GM18505 (cell line): ENCODE measurements at regions not wholly inside any gene's neighbourhood (a gene's known extent, or its start where the extent isn't known, plus 50 kb on each side); places are given as distances from the start of the nearest gene placed in this dataset.

Source experiments
- ATAC-seq: cut with Tn5 transposase; IDR thresholded peaks from one replicate; pipeline ENCODE4 v1.9.1; 2021; ENCODE audit not compliant: unreplicated experiment
- POLR2A ChIP-seq: IDR thresholded peaks from 4 replicates; pipeline ENCODE4 v1.6.1; 2011; ENCODE audit warnings: borderline replicate concordance; ENCODE audit not compliant: insufficient read depth, insufficient read length; ENCODE audit errors: extremely low read depth

- ATAC-seq, result no peak
These were observed 345.5 kb downstream of the CD83 start for GRCh38 chr6:14463110-14463509.

GRCh38 chr6:14464055-14464454 is 346.5 kb downstream of the CD83 start:
- no peak for TF ChIP-seq POLR2A
- no peak for ATAC-seq

More at GRCh38 chr6:14463110-14463509, 345.5 kb downstream of the CD83 start:
- no peak for TF ChIP-seq POLR2A

- ATAC-seq, result no peak
- no peak for TF ChIP-seq POLR2A
These were observed 347.1 kb downstream of the CD83 start for GRCh38 chr6:14464716-14465115.

- TF ChIP-seq POLR2A, result no peak
- no peak for ATAC-seq
These were observed 348.7 kb downstream of the CD83 start for GRCh38 chr6:14466278-14466677.

- no peak for TF ChIP-seq POLR2A
- ATAC-seq, result no peak
These were observed 350.0 kb downstream of the CD83 start for GRCh38 chr6:14467591-14467990.

GRCh38 chr6:14468647-14469321 is 351.2 kb downstream of the CD83 start:
- TF ChIP-seq POLR2A, result no peak
- no peak for ATAC-seq

GRCh38 chr6:14470101-14470500 is 352.5 kb downstream of the CD83 start:
- ATAC-seq, result no peak
- no peak for TF ChIP-seq POLR2A

GRCh38 chr6:14470671-14471070 is 353.1 kb downstream of the CD83 start:
- no peak for TF ChIP-seq POLR2A
- no peak for ATAC-seq

GRCh38 chr6:14472255-14472985 is 354.8 kb downstream of the CD83 start:
- ATAC-seq, result no peak
- TF ChIP-seq POLR2A, result no peak

- no peak for TF ChIP-seq POLR2A
- ATAC-seq, result no peak
These were observed 355.4 kb downstream of the CD83 start for GRCh38 chr6:14472986-14473337.

- no peak for TF ChIP-seq POLR2A
- no peak for ATAC-seq
These were observed 357.2 kb downstream of the CD83 start for GRCh38 chr6:14474816-14475215.

- no peak for ATAC-seq
- no peak for TF ChIP-seq POLR2A
These were observed 357.7 kb downstream of the CD83 start for GRCh38 chr6:14475306-14475705.

GRCh38 chr6:14476793-14477531 is 359.4 kb downstream of the CD83 start:
- no peak for ATAC-seq

GRCh38 chr6:14477559-14477958 is 360.0 kb downstream of the CD83 start:
- no peak for ATAC-seq
- no peak for TF ChIP-seq POLR2A

More at GRCh38 chr6:14476793-14477531, 359.4 kb downstream of the CD83 start:
- TF ChIP-seq POLR2A, result no peak
